Type B pancreatic cell (in vitro differentiated cells): ENCODE measurements at regions not wholly inside any gene's neighbourhood (a gene's known extent, or its start where the extent isn't known, plus 50 kb on each side); places are given as distances from the start of the nearest gene placed in this dataset.
"Not testable (repeated sequence)": the region's sequence is repeated elsewhere in the genome, so short reads cannot be mapped to it uniquely, and the experiment has no call there.

Source experiments
- DNase-seq: peaks from one replicate; pipeline ENCODE4 v3.0.0; 2021; ENCODE audit warnings: mixed read lengths; ENCODE audit not compliant: unreplicated experiment; ENCODE audit errors: extremely low spot score
- H3K27ac Mint-ChIP-seq: 2 replicates; pipeline ENCODE4 v1.8.0; 2021; ENCODE audit warnings: mild to moderate bottlenecking, mixed read lengths
- H3K27me3 Mint-ChIP-seq: 2 replicates; pipeline ENCODE4 v1.8.0; 2021; ENCODE audit warnings: mixed read lengths
- H3K36me3 Mint-ChIP-seq: 2 replicates; pipeline ENCODE4 v1.8.0; 2021; ENCODE audit warnings: mixed read lengths
- H3K4me1 Mint-ChIP-seq: one replicate; pipeline ENCODE4 v1.8.0; 2021; ENCODE audit warnings: mixed read lengths; ENCODE audit not compliant: unreplicated experiment
- H3K4me3 Mint-ChIP-seq: 2 replicates; pipeline ENCODE4 v1.8.0; 2021; ENCODE audit warnings: mild to moderate bottlenecking, mixed read lengths
- H3K9me3 Mint-ChIP-seq: 2 replicates; pipeline ENCODE4 v1.8.0; 2021; ENCODE audit warnings: mixed read lengths
- CTCF ChIP-seq: fragments of 200-600 bp; sonication (generic); conservative IDR thresholded peaks from 2 replicates; pipeline ENCODE4 v1.5.0; 2021; ENCODE audit warnings: antibody characterized with exemption, mild to moderate bottlenecking

- DNase-seq: no peak
- H3K4me1 Mint-ChIP-seq: peaks cover 13% of the 10 kb centered on the region
These were observed 701.5 kb upstream of the GBE1 start for GRCh38 chr3:82462977-82463376.

GRCh38 chr3:82461049-82461889 lies 699.8 kb upstream of the GBE1 start:
- Mint-ChIP-seq H3K27me3 (no peaks in the 10 kb centered on the region), H3K9me3 (peaks cover 5% of the 10 kb centered on the region), H3K4me3 (no peak overlapping the region), H3K27ac (no peak overlapping the region), H3K36me3 (no peaks in the 10 kb centered on the region), H3K4me1 (peaks cover 13% of the 10 kb centered on the region)
- DNase-seq: no peak
- no peak for TF ChIP-seq CTCF

More at GRCh38 chr3:82462977-82463376, 701.5 kb upstream of the GBE1 start:
- no peak for TF ChIP-seq CTCF
- H3K27ac Mint-ChIP-seq: no peak overlapping the region
- H3K9me3 Mint-ChIP-seq: peaks cover 5% of the 10 kb centered on the region
- no peaks in the 10 kb centered on the region for H3K27me3 Mint-ChIP-seq
- H3K4me3 Mint-ChIP-seq: no peak overlapping the region
- no peaks in the 10 kb centered on the region for H3K36me3 Mint-ChIP-seq

GRCh38 chr3:82448320-82448719 lies 686.9 kb upstream of the GBE1 start:
- Mint-ChIP-seq H3K4me3 (no peak overlapping the region), H3K36me3 (no peaks in the 10 kb centered on the region), H3K27ac (no peak overlapping the region), H3K27me3 (no peaks in the 10 kb centered on the region), H3K4me1 (no peaks in the 10 kb centered on the region), H3K9me3 (peaks cover 4% of the 10 kb centered on the region)
- no peak for DNase-seq
- TF ChIP-seq CTCF: no peak

GRCh38 chr3:82428821-82429220 lies 667.4 kb upstream of the GBE1 start:
- DNase-seq, H3K4me3 Mint-ChIP-seq, H3K9me3 Mint-ChIP-seq, H3K27ac Mint-ChIP-seq, H3K4me1 Mint-ChIP-seq, H3K27me3 Mint-ChIP-seq, H3K36me3 Mint-ChIP-seq: not testable (repeated sequence)

GRCh38 chr3:82424031-82424339 lies 662.5 kb upstream of the GBE1 start:
- H3K9me3 Mint-ChIP-seq: no peaks in the 10 kb centered on the region
- H3K27me3 Mint-ChIP-seq: no peaks in the 10 kb centered on the region
- no peak for DNase-seq
- no peak for TF ChIP-seq CTCF
- H3K4me3 Mint-ChIP-seq: no peak overlapping the region
- H3K4me1 Mint-ChIP-seq: no peaks in the 10 kb centered on the region
- no peak overlapping the region for H3K27ac Mint-ChIP-seq
- no peaks in the 10 kb centered on the region for H3K36me3 Mint-ChIP-seq

- Mint-ChIP-seq H3K4me3 (no peak overlapping the region), H3K27ac (no peak overlapping the region), H3K9me3 (no peaks in the 10 kb centered on the region), H3K36me3 (no peaks in the 10 kb centered on the region), H3K27me3 (no peaks in the 10 kb centered on the region), H3K4me1 (no peaks in the 10 kb centered on the region)
- TF ChIP-seq CTCF: no peak
- DNase-seq: no peak
These were observed 662.0 kb upstream of the GBE1 start for GRCh38 chr3:82423268-82424030.
